HG03460 (cell line): ENCODE measurements at regions not wholly inside any gene's neighbourhood (a gene's known extent, or its start where the extent isn't known, plus 50 kb on each side); places are given as distances from the start of the nearest gene placed in this dataset.
"Not testable (repeated sequence)": the region's sequence is repeated elsewhere in the genome, so short reads cannot be mapped to it uniquely, and the experiment has no call there.

ENCODE experiments used
- ATAC-seq: cut with Tn5 transposase; IDR thresholded peaks from one replicate; pipeline ENCODE4 v1.9.1; 2021; ENCODE audit not compliant: unreplicated experiment

DNA sequence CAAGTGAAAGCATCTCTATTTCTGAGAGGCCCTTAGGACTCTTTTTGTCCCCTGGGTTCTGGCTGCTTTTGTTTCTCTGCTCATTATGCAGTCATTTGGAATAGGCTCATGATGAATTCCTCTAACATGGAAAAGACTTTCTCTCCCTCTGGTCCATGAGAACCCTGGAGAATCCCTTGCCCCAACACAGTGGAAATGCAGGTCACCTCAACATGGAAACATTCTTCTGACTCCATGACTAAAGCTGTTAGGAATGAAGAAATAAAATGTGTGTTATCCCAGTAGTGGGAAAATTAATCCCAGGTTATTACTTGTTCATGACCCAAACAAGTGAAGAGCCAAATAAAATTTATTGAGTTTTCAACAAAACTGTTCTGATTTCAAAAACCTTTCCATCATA, 458.6 kb downstream of the EPM2A start:
- no peak for ATAC-seq

DNA sequence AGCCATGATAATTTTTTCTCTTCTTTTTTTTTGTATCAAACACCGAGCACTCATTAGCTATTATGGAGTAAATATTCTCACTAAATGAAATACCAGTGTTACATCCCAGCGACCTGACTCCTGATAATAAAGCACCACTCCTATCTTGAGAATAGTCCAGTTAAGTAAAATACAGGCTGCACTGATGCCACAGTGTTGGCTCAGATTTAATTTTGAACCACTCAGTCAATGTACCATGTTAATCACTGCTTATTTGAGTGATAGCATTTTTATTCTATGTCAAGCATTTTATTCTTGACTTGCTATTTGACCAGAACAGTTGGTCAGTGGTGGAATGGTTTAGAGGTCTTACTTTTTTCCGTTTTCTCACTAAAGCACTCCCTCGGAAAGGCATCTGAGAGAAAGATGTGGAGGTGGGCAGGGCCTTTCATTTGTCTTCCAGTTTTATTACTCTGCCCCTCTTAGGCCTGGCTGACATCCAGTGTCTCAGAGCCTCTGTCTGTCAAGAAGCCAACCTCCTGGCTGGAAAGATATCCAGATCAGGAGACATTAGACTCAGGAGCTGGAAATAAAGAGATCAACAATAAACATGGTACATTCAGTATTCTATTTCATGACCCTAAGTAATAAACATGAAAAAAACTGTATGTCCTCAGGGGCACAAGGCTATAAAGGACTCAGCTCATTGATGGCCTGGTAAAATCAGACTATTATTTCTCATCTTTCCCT, 457.8 kb downstream of the EPM2A start:
- ATAC-seq = no peak

GRCh38 chr6:145278163-145278807, 457.0 kb downstream of the EPM2A start:
- no peak for ATAC-seq

DNA sequence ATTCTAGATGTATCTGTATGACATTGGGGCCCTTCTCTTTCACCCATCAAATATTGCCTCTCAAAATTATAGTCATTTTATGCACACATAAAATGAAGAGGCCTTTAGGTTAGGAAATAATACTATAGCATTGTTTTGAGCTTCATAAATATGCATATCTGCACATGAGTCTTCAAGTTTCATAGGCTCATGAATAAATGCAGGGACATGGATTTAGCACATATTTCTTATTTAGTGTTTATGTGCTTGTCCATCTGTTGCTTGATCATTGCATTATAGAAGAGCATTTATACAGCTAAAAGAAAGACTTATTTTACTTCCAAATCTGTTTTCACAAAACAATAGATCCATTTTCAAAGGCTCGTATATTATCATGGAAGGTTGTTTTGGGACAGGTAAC, 455.8 kb downstream of the EPM2A start:
- no peak for ATAC-seq

- ATAC-seq = no peak
These were observed 455.3 kb downstream of the EPM2A start for GRCh38 chr6:145279993-145280392.

DNA sequence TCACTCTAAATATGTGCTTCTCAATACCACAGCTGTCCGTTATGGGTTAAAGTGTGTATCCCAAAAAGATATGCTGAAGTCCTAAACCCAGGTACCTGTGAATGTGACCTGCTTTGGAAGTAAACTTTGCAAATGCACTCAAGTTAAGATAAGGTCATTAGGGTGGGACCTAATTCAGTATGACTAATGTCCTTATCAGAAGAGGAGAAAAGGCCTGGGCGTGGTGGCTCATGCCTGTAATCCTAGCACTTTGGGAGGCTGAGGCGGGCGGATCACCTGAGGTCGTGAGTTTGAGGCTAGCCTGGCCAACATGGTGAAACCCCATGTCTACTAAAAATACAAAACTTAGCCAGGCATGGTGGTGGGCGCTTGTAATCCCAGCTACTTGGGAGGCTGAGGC, 452.1 kb downstream of the EPM2A start:
- not testable (repeated sequence) for ATAC-seq

DNA sequence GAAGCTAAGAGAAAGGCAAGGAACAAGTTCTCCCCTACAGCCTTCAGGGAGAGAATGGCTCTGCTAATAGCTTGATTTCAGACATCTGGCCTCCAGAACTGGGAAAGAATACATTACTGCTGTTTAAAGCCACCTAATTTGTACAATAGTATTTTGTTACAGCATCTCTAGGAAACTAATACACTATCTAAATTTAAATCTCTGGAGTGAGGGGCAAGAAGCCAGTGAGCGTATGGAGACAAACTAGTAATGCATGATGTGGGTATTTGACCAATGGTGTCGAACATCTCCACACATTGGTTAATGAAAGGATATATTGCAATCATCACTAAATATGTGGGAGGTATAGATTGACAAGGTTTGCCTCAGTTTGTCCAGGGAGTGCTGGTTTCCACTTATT, 451.5 kb downstream of the EPM2A start:
- no peak for ATAC-seq

DNA sequence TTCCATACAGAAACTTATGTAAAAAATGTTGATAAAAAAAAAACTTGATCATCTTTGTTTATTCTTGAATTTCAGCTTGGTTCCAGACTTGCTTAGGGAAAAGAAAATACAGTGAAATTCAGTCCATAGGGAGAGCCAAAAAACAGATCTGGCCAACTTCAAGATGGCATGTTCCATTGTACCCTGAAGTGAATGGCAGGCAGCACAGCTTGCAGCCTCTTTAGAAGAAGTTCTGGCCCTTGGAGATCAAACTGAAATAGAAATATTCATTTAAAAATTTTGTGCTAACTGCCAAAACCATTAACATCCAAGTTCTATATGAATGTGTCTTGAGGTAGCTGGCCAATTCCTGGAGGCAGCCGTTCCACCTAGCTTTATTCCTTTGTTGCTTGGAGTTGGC, 448.4 kb downstream of the EPM2A start:
- ATAC-seq = no peak

DNA sequence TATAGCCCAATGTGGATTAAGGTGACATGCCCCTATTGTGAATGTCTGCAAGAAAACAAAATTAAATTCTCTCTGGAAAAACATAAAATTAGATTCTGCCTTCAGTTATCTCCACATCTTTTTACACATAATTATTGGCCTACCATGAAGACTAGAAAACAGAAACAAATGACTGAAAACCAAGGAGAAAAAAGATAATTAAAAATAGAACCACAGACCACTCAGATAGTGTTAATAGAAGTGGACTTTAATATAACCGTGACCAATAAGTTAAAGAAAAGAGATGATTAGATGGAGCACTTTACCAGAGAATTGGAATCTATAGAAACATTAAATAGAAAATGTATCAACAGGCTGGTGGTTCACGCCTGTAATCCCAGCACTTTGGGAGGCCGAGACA, 445.7 kb downstream of the EPM2A start:
- no peak for ATAC-seq

DNA sequence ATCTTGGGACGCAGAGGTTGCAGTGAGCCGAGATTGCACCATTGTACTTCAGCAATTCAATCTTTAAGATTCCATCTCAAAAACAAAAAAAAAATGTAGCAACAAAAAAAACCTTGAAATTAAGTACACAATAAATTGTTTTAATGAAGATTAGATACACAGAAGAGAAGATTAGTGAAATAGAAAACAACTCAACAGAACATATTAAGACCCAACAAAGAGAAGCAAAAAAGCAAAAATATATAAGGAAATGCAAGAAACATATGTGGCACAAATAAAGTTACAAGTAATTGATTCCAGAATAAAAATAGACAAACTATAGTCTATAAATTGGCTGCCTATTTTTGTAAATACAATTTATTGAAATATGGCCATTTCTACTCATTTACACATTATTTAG, 445.2 kb downstream of the EPM2A start:
- ATAC-seq = no peak

DNA sequence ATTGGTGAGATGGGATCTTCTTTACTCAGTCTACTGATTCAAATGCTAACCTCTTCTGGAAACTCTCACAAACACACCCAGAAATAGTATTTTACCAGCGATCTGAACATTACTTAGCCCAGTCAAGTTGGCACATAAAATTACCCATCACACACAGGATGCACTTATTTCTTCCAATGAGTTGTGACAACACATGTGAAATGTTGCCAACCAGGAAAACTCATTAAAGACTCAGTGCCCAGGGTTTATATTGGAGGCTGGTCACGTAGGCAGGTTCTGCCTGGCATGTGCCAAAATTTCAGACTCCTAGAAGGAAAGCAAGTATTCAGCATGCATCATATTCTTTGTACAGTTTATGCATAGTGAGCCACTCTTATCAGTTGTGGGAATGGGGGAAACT, 443.3 kb downstream of the EPM2A start:
- ATAC-seq = no peak

DNA sequence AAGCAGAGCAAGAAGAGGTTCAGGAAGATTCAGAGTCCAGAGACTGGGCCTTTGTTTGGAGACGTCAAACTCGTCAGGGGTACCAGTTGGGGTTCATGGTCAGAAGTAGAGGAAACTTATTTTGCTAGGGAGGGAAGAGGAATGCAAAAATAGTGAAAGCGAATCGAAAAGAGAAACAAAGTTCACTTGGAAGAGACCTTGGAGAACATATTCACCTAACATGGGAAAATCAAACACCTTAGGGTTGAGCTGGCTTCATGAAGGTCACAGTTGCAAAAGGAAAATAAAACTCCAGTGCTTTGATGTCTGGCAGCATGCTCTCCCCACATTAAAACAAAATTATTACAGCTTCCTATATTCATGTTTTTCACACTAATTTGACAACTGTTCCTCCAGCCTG, 440.4 kb downstream of the EPM2A start:
- ATAC-seq = no peak

- no peak for ATAC-seq
These were observed 439.6 kb downstream of the EPM2A start for GRCh38 chr6:145295746-145296145.

DNA sequence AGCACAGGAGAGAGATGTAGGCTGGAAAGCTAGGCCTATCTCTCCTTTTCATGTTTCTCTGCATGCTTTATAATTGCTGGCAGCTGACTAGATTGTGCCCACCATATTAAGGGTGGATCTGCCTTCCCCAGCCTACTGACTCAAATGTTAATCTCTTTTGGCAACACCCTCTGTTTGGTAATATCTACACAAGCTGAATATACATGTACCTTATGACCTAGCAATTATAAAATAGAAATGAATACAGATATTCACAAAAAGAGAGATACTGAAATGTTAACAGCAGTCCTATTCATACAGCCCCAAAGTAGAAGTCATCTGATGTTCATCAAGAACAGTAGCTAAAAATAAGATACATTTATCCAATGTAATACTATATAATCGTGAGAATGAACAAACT, 429.6 kb downstream of the EPM2A start:
- ATAC-seq = no peak

- no peak for ATAC-seq
These were observed 428.8 kb downstream of the EPM2A start for GRCh38 chr6:145306489-145306888.

DNA sequence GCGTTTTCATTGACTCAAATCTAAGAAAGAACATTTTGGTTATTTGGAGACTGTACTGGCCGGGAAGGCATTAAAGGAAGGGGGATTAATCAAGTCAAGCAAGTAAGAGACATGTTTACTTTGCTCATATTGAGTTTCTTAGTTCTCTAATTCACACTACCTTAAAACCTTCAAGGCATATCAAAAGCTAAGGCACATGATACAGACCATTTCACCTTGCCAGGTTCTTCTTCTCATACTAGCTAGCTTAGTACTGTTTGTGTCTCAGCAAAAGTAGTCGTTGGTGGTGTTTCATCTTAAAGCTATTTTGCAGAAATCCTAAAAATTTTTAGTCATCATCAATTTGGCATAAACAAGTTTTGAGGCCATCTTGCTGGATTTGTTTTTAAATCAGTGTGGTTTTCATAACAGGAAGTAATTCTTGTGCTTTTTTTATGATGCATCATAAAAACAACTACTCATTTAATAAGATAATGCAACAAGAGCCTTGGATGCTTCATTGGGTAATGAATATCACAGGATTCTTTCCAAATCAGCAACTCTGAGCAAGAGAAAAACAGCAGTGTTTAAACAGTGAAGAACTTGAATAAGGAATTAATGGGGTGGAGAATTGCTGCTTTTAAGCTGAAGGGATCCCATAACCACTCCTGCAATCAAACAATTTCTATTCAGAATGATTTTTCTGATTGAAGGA, 425.3 kb downstream of the EPM2A start:
- no peak for ATAC-seq

DNA sequence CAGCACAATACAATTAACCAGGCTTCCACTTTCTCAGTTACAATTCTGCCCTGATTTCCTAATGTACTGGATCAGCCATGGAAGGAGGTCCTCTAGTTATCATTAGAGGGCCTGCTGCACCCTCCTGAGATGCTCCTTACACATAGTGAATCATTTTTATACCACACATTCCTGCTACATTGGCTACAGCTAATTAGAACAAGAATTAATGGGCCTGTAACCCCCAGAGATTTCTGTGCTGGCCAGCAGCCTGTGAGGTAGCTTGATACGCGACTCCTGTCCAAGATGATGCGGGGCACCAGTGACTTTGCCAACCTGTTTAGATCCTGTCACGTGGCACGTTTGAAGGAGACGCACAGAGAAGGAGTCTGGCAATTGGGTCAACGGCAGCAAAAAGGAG, 422.8 kb downstream of the EPM2A start:
- no peak for ATAC-seq

DNA sequence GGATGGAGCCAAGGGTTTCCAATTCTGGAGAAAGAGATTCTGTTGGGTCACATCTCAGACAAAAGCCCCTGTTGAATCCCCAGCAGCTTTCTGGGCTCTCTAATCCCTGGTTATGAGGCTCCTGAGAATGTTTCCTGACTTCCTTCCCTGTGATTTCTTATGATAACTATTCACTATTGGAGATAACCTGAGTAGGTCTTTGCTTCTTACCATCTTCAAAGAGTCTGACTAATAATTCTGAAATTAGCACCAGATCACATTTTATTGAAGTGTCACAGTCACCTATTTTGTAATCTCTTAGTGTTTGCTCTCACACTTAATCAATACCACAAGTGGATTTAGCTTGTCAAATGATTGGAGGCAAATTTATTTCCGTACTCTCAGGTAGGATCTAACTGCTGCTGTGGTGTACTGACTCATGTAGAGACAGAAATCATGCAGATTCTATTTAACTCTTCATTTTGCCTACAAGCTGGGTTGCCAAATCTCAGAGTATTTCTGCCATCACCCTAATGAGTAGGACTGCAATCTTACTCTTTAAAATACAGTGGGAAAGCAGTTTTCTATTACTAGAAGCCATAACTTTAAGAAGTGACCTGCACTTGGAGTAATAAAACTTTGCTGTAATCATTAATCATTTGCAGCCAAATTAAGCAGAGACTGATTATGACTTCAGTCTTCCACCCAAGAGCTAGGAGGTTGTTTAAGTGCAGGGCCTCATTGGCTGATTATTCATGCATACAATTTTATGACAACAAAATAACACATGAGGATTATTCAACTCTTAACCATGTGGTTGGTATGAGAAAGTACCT, 422.1 kb downstream of the EPM2A start:
- ATAC-seq = no peak

- no peak for ATAC-seq
These were observed 419.2 kb downstream of the EPM2A start for GRCh38 chr6:145315982-145316600.

DNA sequence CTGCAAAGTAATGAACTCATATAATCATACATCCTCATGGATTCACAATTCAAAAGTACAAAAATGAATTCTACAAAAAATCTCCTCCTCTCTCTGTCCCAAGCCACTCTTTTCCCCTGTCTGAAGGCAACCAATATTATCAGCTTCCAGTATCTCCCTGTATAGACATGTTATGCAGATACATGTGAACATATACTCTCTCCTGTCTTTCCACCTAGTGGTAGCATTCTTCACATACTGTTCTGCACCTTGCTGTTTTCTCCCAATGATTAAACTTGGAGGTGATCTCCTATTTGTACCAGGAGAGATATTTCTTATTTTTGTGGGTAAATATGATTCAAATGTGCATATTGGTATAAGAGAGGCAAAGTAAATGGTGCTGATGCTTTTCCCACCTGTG, 416.4 kb downstream of the EPM2A start:
- no peak for ATAC-seq

- no peak for ATAC-seq
These were observed 415.7 kb downstream of the EPM2A start for GRCh38 chr6:145319605-145320004.
